ENCODE measurements at regions not wholly inside any gene's neighbourhood (a gene's known extent, or its start where the extent isn't known, plus 50 kb on each side); places are given as distances from the start of the nearest gene placed in this dataset.

- no peak for TF ChIP-seq POLR2A (IDR thresholded peaks at IDR 0.05; ENCODE audit: low read length)
- TF ChIP-seq GATA1 (IDR thresholded peaks at IDR 0.05; ENCODE audit: low read depth, low read length) = no peak
Observed at GRCh38 chr6:14738497-14738896, 507.4 kb upstream of the JARID2 start.

All from erythroblast (primary cell).